ENCODE measurements at regions not wholly inside any gene's neighbourhood (a gene's known extent, or its start where the extent isn't known, plus 50 kb on each side); places are given as distances from the start of the nearest gene placed in this dataset.

DNA sequence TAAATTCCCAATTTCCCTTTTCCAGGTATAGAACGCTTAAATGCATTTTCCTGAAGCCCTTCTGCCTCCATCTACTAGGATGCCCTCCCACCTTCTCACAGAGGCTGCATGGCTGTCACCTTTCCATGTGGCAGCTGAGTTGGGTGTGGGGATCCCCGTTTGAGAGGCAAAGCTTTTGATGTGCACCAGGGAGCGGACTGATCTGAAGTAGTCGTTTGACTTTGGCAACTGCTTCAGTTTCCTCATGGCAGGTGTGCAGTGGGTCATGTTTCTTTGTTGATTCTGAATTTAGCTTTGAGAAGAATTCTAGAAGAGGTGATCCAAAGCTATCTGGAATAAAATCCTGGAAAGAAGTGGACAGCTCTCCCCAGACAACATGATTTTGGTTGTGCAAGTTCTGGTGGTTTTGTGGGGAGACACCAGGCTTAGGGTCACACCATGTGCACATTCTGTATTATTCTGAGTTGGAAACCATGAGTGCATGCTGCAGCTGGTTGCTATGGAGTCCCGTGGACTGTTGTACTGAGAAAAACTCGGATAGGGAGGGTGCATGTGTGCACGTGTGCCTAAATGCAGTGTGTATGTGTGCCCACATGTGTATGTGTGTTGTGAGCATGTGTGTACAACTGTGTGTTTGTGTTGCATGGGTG, 63.5 kb downstream of the GADD45G start:
- Histone ChIP-seq H3K36me3 (ENCODE audit: control insufficient read depth in 1 of 2, insufficient read depth in 2 of 2, low read length in 2 of 2) (no peaks in the 10 kb centered on the region), H3K9me3 (ENCODE audit: insufficient read depth, low read depth, low read length) (peaks cover 3% of the 10 kb centered on the region), H3K27me3 (ENCODE audit: insufficient read depth, low read length) (no peaks in the 10 kb centered on the region), H3K79me2 (ENCODE audit: control insufficient read depth, insufficient read depth, low read length, poor library complexity) (peaks cover under 1% of the 10 kb centered on the region), H4K8ac (ENCODE audit: low read depth, low read length) (no peak overlapping the region), H3K9ac (ENCODE audit: low read length) (no peak overlapping the region), H3K27ac (ENCODE audit: low read depth, low read length) (no peak overlapping the region), H3K23ac (ENCODE audit: low read length) (no peak overlapping the region), H3K18ac (ENCODE audit: low read length) (no peak overlapping the region), H2BK12ac (ENCODE audit: low read length) (no peak overlapping the region), H3K4ac (ENCODE audit: low read depth, low read length) (no peak overlapping the region), H4K91ac (ENCODE audit: low read depth, low read length) (no peak overlapping the region), H3K4me2 (ENCODE audit: low read length) (no peak overlapping the region), H3K14ac (ENCODE audit: low read length) (no peak overlapping the region), H4K12ac (ENCODE audit: low read depth, low read length) (no peak overlapping the region), H3K79me1 (ENCODE audit: low read length) (peaks cover 16% of the 10 kb centered on the region), H3K4me3 (ENCODE audit: low read depth, low read length) (no peak overlapping the region), H3K4me1 (ENCODE audit: control insufficient read depth in 1 of 2, insufficient read depth in 2 of 2, low read length in 2 of 2) (peaks cover 14 to 24% of the 10 kb centered on the region in 2 experiments), H2BK5ac (ENCODE audit: low read depth, low read length, poor library complexity) (no peak overlapping the region), H2AK5ac (ENCODE audit: low read length) (no peak overlapping the region), H2BK120ac (ENCODE audit: insufficient read depth, low read length, poor library complexity) (no peak overlapping the region), H2AFZ (ENCODE audit: insufficient read depth, low read length, poor library complexity) (no peak overlapping the region)
- DNase-seq = no peak
- WGBS (ENCODE audit: extremely low coverage, insufficient coverage, insufficient read length) = no CpG with 5 or more reads among the region's 7 CpGs

DNA sequence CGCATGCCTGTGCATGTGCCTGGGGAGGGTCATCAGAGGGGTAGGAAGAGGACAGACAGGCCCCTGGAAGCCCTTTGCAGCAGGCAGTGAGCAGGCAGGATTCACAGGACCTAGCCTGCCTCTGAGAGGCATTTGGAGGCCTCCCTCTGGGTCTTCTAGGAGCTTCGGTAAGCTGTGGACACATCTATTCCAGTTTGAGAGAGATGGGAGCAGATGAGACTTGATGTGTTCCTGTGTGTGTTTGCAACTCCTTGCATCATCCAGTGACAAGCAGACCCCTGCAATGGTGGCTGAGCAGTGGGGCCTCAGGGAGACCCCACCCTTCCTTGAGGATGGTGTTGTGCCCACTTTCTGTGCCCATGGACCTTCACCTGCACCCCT, 64.0 kb downstream of the GADD45G start:
- Histone ChIP-seq H3K4ac (ENCODE audit: low read depth, low read length) (no peak overlapping the region), H3K4me3 (ENCODE audit: low read depth, low read length) (no peak overlapping the region), H3K4me1 (ENCODE audit: control insufficient read depth in 1 of 2, insufficient read depth in 2 of 2, low read length in 2 of 2) (peaks cover 10 to 21% of the 10 kb centered on the region in 2 experiments), H3K23ac (ENCODE audit: low read length) (no peak overlapping the region), H2AK5ac (ENCODE audit: low read length) (no peak overlapping the region), H4K91ac (ENCODE audit: low read depth, low read length) (no peak overlapping the region), H2BK5ac (ENCODE audit: low read depth, low read length, poor library complexity) (no peak overlapping the region), H2BK12ac (ENCODE audit: low read length) (no peak overlapping the region), H3K9ac (ENCODE audit: low read length) (no peak overlapping the region), H2AFZ (ENCODE audit: insufficient read depth, low read length, poor library complexity) (no peak overlapping the region), H3K36me3 (ENCODE audit: control insufficient read depth in 1 of 2, insufficient read depth in 2 of 2, low read length in 2 of 2) (no peaks in the 10 kb centered on the region), H3K9me3 (ENCODE audit: insufficient read depth, low read depth, low read length) (peaks cover 5% of the 10 kb centered on the region), H3K14ac (ENCODE audit: low read length) (no peak overlapping the region), H3K79me2 (ENCODE audit: control insufficient read depth, insufficient read depth, low read length, poor library complexity) (no peaks in the 10 kb centered on the region), H3K18ac (ENCODE audit: low read length) (no peak overlapping the region), H3K27me3 (ENCODE audit: insufficient read depth, low read length) (no peaks in the 10 kb centered on the region), H2BK120ac (ENCODE audit: insufficient read depth, low read length, poor library complexity) (no peak overlapping the region), H3K4me2 (ENCODE audit: low read length) (no peak overlapping the region), H4K8ac (ENCODE audit: low read depth, low read length) (no peak overlapping the region), H4K12ac (ENCODE audit: low read depth, low read length) (no peak overlapping the region), H3K79me1 (ENCODE audit: low read length) (peaks cover 13% of the 10 kb centered on the region), H3K27ac (ENCODE audit: low read depth, low read length) (no peak overlapping the region)
- DNase-seq = no peak
- WGBS (ENCODE audit: extremely low coverage, insufficient coverage, insufficient read length) = no CpG with 5 or more reads among the region's 2 CpGs

DNA sequence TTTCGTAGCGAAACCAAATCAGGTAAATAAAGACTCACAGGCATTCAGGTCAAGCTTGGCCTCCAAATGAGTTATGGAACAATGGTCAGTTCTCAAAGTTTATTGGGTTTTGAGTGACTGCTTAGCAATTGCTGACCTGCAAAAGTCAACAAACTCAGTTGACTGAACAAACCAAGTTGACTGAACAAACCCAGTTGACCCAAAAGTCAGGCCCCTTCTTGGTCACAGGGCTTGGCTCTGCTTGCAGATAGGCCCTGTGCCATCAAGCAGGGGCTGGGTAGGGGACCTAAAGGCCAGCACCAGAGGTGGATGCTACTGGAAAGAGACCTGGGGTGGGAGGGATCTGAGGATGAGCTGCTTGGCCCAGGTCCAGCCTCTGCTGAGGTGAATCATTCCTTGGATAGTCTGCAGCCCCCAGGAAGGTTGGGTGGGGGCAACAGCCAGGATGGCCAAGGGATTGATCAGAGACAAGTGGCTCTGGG, 64.6 kb downstream of the GADD45G start:
- no peak overlapping the region for H2BK5ac ChIP-seq (ENCODE audit: low read depth, low read length, poor library complexity)
- no peak overlapping the region for H4K8ac ChIP-seq (ENCODE audit: low read depth, low read length)
- H3K9ac ChIP-seq (ENCODE audit: low read length) = no peak overlapping the region
- H3K4me1 ChIP-seq (ENCODE audit: control insufficient read depth in 1 of 2, insufficient read depth in 2 of 2, low read length in 2 of 2) = peaks cover 6 to 16% of the 10 kb centered on the region in 2 experiments
- no peak overlapping the region for H3K23ac ChIP-seq (ENCODE audit: low read length)
- peaks cover 9% of the 10 kb centered on the region for H3K79me1 ChIP-seq (ENCODE audit: low read length)
- H3K18ac ChIP-seq (ENCODE audit: low read length) = no peak overlapping the region
- H4K12ac ChIP-seq (ENCODE audit: low read depth, low read length) = no peak overlapping the region
- H2BK12ac ChIP-seq (ENCODE audit: low read length) = no peak overlapping the region
- no peak overlapping the region for H2BK120ac ChIP-seq (ENCODE audit: insufficient read depth, low read length, poor library complexity)
- H3K27ac ChIP-seq (ENCODE audit: low read depth, low read length) = no peak overlapping the region
- no peak overlapping the region for H3K4ac ChIP-seq (ENCODE audit: low read depth, low read length)
- H3K4me3 ChIP-seq (ENCODE audit: low read depth, low read length) = no peak overlapping the region
- no peaks in the 10 kb centered on the region for H3K27me3 ChIP-seq (ENCODE audit: insufficient read depth, low read length)
- H2AFZ ChIP-seq (ENCODE audit: insufficient read depth, low read length, poor library complexity) = no peak overlapping the region
- no peaks in the 10 kb centered on the region for H3K36me3 ChIP-seq (ENCODE audit: control insufficient read depth in 1 of 2, insufficient read depth in 2 of 2, low read length in 2 of 2)
- H3K79me2 ChIP-seq (ENCODE audit: control insufficient read depth, insufficient read depth, low read length, poor library complexity) = no peaks in the 10 kb centered on the region
- H3K4me2 ChIP-seq (ENCODE audit: low read length) = no peak overlapping the region
- no peak for DNase-seq
- H3K14ac ChIP-seq (ENCODE audit: low read length) = no peak overlapping the region
- H2AK5ac ChIP-seq (ENCODE audit: low read length) = no peak overlapping the region
- H4K91ac ChIP-seq (ENCODE audit: low read depth, low read length) = no peak overlapping the region
- peaks cover 6% of the 10 kb centered on the region for H3K9me3 ChIP-seq (ENCODE audit: insufficient read depth, low read depth, low read length)
- WGBS (ENCODE audit: extremely low coverage, insufficient coverage, insufficient read length) = no CpG with 5 or more reads among the region's 2 CpGs

DNA sequence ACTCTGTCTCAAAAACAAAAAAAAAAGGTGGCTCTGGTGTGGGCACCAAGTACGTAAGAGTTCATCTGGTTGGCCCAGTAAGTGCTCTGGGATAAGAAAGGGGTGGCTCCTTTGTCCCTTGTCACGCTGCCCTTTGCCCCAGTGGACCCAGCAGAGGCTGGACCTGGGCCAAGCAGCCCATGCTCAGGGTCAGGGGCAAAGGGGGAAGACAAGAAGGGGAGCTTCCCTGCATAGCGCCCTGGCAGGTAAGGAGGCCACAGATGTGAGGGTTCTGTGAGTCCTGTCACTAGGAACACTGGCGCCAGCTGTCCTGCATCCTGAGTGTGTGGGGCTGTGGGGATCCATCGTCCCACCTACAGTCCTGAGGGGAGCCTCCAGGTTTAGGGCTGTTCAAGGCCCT, 65.3 kb downstream of the GADD45G start:
- no peak overlapping the region for H3K18ac ChIP-seq (ENCODE audit: low read length)
- H3K4me2 ChIP-seq (ENCODE audit: low read length) = no peak overlapping the region
- no peaks in the 10 kb centered on the region for H3K36me3 ChIP-seq (ENCODE audit: control insufficient read depth in 1 of 2, insufficient read depth in 2 of 2, low read length in 2 of 2)
- H2AK5ac ChIP-seq (ENCODE audit: low read length) = no peak overlapping the region
- H2BK120ac ChIP-seq (ENCODE audit: insufficient read depth, low read length, poor library complexity) = peak overlapping the region; percentile 4
- no peak overlapping the region for H4K91ac ChIP-seq (ENCODE audit: low read depth, low read length)
- H3K9ac ChIP-seq (ENCODE audit: low read length) = no peak overlapping the region
- no peaks in the 10 kb centered on the region for H3K79me2 ChIP-seq (ENCODE audit: control insufficient read depth, insufficient read depth, low read length, poor library complexity)
- no peak overlapping the region for H3K4ac ChIP-seq (ENCODE audit: low read depth, low read length)
- H2AFZ ChIP-seq (ENCODE audit: insufficient read depth, low read length, poor library complexity) = no peak overlapping the region
- H2BK12ac ChIP-seq (ENCODE audit: low read length) = no peak overlapping the region
- H3K14ac ChIP-seq (ENCODE audit: low read length) = no peak overlapping the region
- no peak overlapping the region for H3K23ac ChIP-seq (ENCODE audit: low read length)
- no peak overlapping the region for H3K27ac ChIP-seq (ENCODE audit: low read depth, low read length)
- WGBS (ENCODE audit: extremely low coverage, insufficient coverage, insufficient read length) = no CpG with 5 or more reads among the region's 5 CpGs
- H3K4me1 ChIP-seq (ENCODE audit: control insufficient read depth in 1 of 2, insufficient read depth in 2 of 2, low read length in 2 of 2) = peaks cover 6 to 15% of the 10 kb centered on the region in 2 experiments
- no peak overlapping the region for H4K8ac ChIP-seq (ENCODE audit: low read depth, low read length)
- DNase-seq = no peak
- no peak overlapping the region for H2BK5ac ChIP-seq (ENCODE audit: low read depth, low read length, poor library complexity)
- peaks cover 8% of the 10 kb centered on the region for H3K79me1 ChIP-seq (ENCODE audit: low read length)
- H3K27me3 ChIP-seq (ENCODE audit: insufficient read depth, low read length) = no peaks in the 10 kb centered on the region
- H4K12ac ChIP-seq (ENCODE audit: low read depth, low read length) = no peak overlapping the region
- H3K4me3 ChIP-seq (ENCODE audit: low read depth, low read length) = no peak overlapping the region
- peaks cover 8% of the 10 kb centered on the region for H3K9me3 ChIP-seq (ENCODE audit: insufficient read depth, low read depth, low read length)
